ENCODE measurements at regions not wholly inside any gene's neighbourhood (a gene's known extent, or its start where the extent isn't known, plus 50 kb on each side); places are given as distances from the start of the nearest gene placed in this dataset.

DNA sequence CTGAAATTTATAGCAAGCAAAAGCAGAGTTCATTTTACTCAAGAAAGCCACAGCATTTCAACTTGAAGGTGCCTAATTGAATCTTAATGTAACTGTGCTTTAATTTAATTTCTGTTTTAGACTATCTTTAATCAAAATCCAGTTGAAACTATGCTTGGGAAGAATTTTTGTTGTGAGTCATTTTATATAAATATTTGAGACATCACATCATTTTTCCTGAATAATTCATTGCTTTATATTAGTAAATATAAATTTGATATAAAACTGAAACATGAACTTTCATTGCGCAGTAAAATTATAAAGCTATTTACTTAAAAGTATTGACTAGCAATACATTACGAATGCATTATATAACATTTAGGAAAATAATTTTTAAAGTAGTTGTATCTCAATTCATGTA is 1937.1 kb upstream of the CDH9 start:
- TF ChIP-seq, protein P1, sequence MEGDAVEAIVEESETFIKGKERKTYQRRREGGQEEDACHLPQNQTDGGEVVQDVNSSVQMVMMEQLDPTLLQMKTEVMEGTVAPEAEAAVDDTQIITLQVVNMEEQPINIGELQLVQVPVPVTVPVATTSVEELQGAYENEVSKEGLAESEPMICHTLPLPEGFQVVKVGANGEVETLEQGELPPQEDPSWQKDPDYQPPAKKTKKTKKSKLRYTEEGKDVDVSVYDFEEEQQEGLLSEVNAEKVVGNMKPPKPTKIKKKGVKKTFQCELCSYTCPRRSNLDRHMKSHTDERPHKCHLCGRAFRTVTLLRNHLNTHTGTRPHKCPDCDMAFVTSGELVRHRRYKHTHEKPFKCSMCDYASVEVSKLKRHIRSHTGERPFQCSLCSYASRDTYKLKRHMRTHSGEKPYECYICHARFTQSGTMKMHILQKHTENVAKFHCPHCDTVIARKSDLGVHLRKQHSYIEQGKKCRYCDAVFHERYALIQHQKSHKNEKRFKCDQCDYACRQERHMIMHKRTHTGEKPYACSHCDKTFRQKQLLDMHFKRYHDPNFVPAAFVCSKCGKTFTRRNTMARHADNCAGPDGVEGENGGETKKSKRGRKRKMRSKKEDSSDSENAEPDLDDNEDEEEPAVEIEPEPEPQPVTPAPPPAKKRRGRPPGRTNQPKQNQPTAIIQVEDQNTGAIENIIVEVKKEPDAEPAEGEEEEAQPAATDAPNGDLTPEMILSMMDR (IDR thresholded peaks at IDR 0.05) = no peak
- TF ChIP-seq POLR2A (IDR thresholded peaks at IDR 0.05) = no peak

Measured in Peyer's patch (tissue), 4 donors.